ENCODE measurements at regions not wholly inside any gene's neighbourhood (a gene's known extent, or its start where the extent isn't known, plus 50 kb on each side); places are given as distances from the start of the nearest gene placed in this dataset.

GRCh38 chr2:8487461-8487932, 194.4 kb upstream of the ID2 start:
- Histone ChIP-seq H2AFZ (ENCODE audit: low read depth, low read length, poor library complexity, severe bottlenecking) (no peak overlapping the region), H3K4me3 (replicated peaks in 1 of 2; ENCODE audit: low read depth in 1 of 2, low read length in 2 of 2) (no peak overlapping the region), H3K9ac (ENCODE audit: low read length) (no peak overlapping the region), H3K4me2 (ENCODE audit: low read length) (no peak overlapping the region), H3K36me3 (ENCODE audit: control insufficient read depth in 1 of 2, insufficient read depth in 2 of 2, low read length in 2 of 2) (no peaks in the 10 kb centered on the region), H3K9me3 (ENCODE audit: control insufficient read depth in 1 of 2, insufficient read depth in 1 of 2, low read depth in 1 of 2, low read length in 2 of 2) (no peaks in the 10 kb centered on the region), H3K27ac (ENCODE audit: low read depth, low read length) (no peak overlapping the region), H3K79me2 (ENCODE audit: insufficient read depth, low read length) (no peaks in the 10 kb centered on the region), H3K4me1 (ENCODE audit: control insufficient read depth in 1 of 2, insufficient read depth in 2 of 2, low read length in 2 of 2) (no peaks in the 10 kb centered on the region), H4K20me1 (ENCODE audit: insufficient read depth) (no peaks in the 10 kb centered on the region), H3K9me2 (ENCODE audit: insufficient read depth) (no peaks in the 10 kb centered on the region), H3K27me3 (ENCODE audit: insufficient read depth, low read length) (no peaks in the 10 kb centered on the region)
- DNase-seq (ENCODE audit: low read depth, low spot score), result no peak
- RAD21 ChIA-PET (ENCODE audit: low non-redundant PET in 1 of 2, low total read pairs in 2 of 2, uncharacterized antibody in 2 of 2, unreplicated experiment in 2 of 2), result no interaction called here
- BruUV-seq (replicated peaks), result no TSS peak
- CTCF ChIA-PET, result no interaction called here
- POLR2A ChIA-PET, result no interaction called here
- no peak for TF ChIP-seq ZBTB33 (IDR thresholded peaks at IDR 0.05; ENCODE audit: extremely low read depth, insufficient replicate concordance, low read length)
- no peak for TF ChIP-seq CEBPB (IDR thresholded peaks at IDR 0.05; ENCODE audit: low read depth)
- no peak for TF ChIP-seq RAD21 (IDR thresholded peaks at IDR 0.05; ENCODE audit: low read depth)
- no peak for ATAC-seq
- intact Hi-C loops (cut with micrococcal nuclease), result no loop called here

- Histone ChIP-seq H3K27me3 (ENCODE audit: insufficient read depth, low read length) (no peaks in the 10 kb centered on the region), H2AFZ (ENCODE audit: low read depth, low read length, poor library complexity, severe bottlenecking) (no peak overlapping the region), H3K79me2 (ENCODE audit: insufficient read depth, low read length) (no peaks in the 10 kb centered on the region), H4K20me1 (ENCODE audit: insufficient read depth) (no peaks in the 10 kb centered on the region), H3K27ac (ENCODE audit: low read depth, low read length) (no peak overlapping the region), H3K9me2 (ENCODE audit: insufficient read depth) (no peaks in the 10 kb centered on the region), H3K36me3 (ENCODE audit: control insufficient read depth in 1 of 2, insufficient read depth in 2 of 2, low read length in 2 of 2) (no peaks in the 10 kb centered on the region), H3K4me1 (ENCODE audit: control insufficient read depth in 1 of 2, insufficient read depth in 2 of 2, low read length in 2 of 2) (no peaks in the 10 kb centered on the region), H3K9me3 (ENCODE audit: control insufficient read depth in 1 of 2, insufficient read depth in 1 of 2, low read depth in 1 of 2, low read length in 2 of 2) (no peaks in the 10 kb centered on the region), H3K4me2 (ENCODE audit: low read length) (no peak overlapping the region), H3K9ac (ENCODE audit: low read length) (no peak overlapping the region), H3K4me3 (replicated peaks in 1 of 2; ENCODE audit: low read depth in 1 of 2, low read length in 2 of 2) (no peak overlapping the region)
- DNase-seq (ENCODE audit: low read depth, low spot score) (no peak), ATAC-seq (no peak)
- RAD21 ChIA-PET (ENCODE audit: low non-redundant PET in 1 of 2, low total read pairs in 2 of 2, uncharacterized antibody in 2 of 2, unreplicated experiment in 2 of 2), result no interaction called here
- intact Hi-C loops (cut with micrococcal nuclease), result no loop called here
- POLR2A ChIA-PET, result no interaction called here
- BruUV-seq (replicated peaks), result no TSS peak
- CTCF ChIA-PET, result no interaction called here
- TF ChIP-seq CEBPB (IDR thresholded peaks at IDR 0.05; ENCODE audit: low read depth) (no peak), SRF (IDR thresholded peaks at IDR 0.05; ENCODE audit: low read depth) (no peak), ATF3 (IDR thresholded peaks at IDR 0.05) (no peak), EGR1 (IDR thresholded peaks at IDR 0.05; ENCODE audit: low read depth) (no peak), YY1 (IDR thresholded peaks at IDR 0.05; ENCODE audit: extremely low read depth, insufficient replicate concordance, low read depth, low read length) (no peak), ZBTB33 (IDR thresholded peaks at IDR 0.05; ENCODE audit: extremely low read depth, insufficient replicate concordance, low read length) (no peak), REST (IDR thresholded peaks at IDR 0.05; ENCODE audit: low read depth) (no peak), ELF1 (IDR thresholded peaks at IDR 0.05; ENCODE audit: borderline replicate concordance, low read depth) (no peak), EZH2 (IDR thresholded peaks at IDR 0.05) (no peak)
Observed at GRCh38 chr2:8488001-8488738, 193.7 kb upstream of the ID2 start.
